PFSK-1 (cell line): ENCODE measurements at regions not wholly inside any gene's neighbourhood (a gene's known extent, or its start where the extent isn't known, plus 50 kb on each side); places are given as distances from the start of the nearest gene placed in this dataset.

Experiments
- FOXP2 ChIP-seq: optimal IDR thresholded peaks from 2 replicates; pipeline ENCODE3; 2011; ENCODE audit warnings: borderline replicate concordance, control low read depth, inconsistent platforms; ENCODE audit not compliant: insufficient read depth; ENCODE audit errors: extremely low read length, extremely low read depth
- POLR2AphosphoS5 ChIP-seq: IDR thresholded peaks from 2 replicates; pipeline ENCODE4 v1.6.1; 2012; ENCODE audit warnings: low read depth, mild to moderate bottlenecking, control low read depth, low read length, moderate library complexity
- REST ChIP-seq, 2 experiments: IDR thresholded peaks; 2 replicates each; pipeline versions ENCODE4 v1.6.1 to v1.8.0; 2011 to 2012; ENCODE audit warnings: low read depth in 2 of 2, low read length in 2 of 2, control low read depth in 1 of 2, inconsistent platforms in 1 of 2, mild to moderate bottlenecking in 1 of 2, moderate library complexity in 1 of 2; ENCODE audit not compliant: insufficient read depth in 1 of 2
- SIN3A ChIP-seq: IDR thresholded peaks from 2 replicates; pipeline ENCODE4 v1.6.1; 2012; ENCODE audit warnings: mild to moderate bottlenecking, low read length, moderate library complexity, borderline replicate concordance; ENCODE audit not compliant: insufficient read depth
- TAF1 ChIP-seq: IDR thresholded peaks from 2 replicates; pipeline ENCODE4 v1.6.1; 2012; ENCODE audit warnings: low read length, control low read depth, borderline replicate concordance; ENCODE audit not compliant: insufficient read depth

DNA sequence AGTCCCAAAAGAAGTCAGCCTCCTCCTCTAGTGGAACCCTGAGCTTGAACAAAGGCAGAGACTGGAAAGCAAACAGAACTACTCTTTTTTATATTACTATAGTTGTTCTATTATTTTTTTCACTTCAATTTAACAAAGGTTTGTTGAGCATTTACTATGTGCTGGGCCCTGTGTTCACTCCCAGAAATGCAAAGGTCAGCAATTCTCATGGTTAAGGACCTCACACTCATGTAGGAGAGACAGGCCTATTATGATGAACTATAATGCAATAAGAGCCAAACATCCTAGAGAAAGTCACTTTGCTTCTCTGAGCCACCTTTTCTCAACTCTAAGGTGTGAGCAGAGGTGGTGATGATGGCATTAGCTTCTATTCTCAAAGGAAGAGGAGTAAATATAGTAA lies 82.1 kb upstream of the ARHGEF3 start:
- TF ChIP-seq SIN3A (no peak), REST (IDR thresholded peaks at IDR 0.05; ENCODE audit: insufficient read depth in 1 of 2, low read depth in 2 of 2, low read length in 2 of 2) (no peak), FOXP2 (no peak), POLR2AphosphoS5 (no peak)

DNA sequence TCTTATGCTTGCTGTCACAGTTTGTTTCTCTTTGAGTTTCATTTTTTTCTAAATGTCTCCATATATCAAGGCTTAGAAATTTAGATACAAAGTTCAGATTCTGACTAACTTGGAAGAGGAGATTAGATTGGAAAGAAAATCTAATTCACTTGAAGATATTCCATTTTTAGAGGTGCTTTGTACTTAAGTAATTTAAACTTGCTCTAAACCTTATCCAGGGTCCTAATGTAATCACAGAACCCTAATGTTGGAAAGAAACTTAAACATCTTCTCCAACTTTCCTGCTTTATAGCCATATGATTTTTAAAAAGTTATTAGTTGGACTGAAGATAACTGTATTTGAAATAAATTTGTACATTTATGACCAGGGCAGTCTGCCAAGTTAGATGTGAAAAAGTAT lies 81.1 kb upstream of the ARHGEF3 start:
- TF ChIP-seq REST (IDR thresholded peaks at IDR 0.05; ENCODE audit: insufficient read depth in 1 of 2, low read depth in 2 of 2, low read length in 2 of 2) (no peak), POLR2AphosphoS5 (no peak), SIN3A (no peak), FOXP2 (no peak), TAF1 (no peak)

- TF ChIP-seq FOXP2 (no peak), TAF1 (no peak), POLR2AphosphoS5 (no peak), SIN3A (no peak), REST (IDR thresholded peaks at IDR 0.05; ENCODE audit: insufficient read depth in 1 of 2, low read depth in 2 of 2, low read length in 2 of 2) (no peak)
Observed at GRCh38 chr3:56881841-56882240, 80.1 kb upstream of the ARHGEF3 start.

DNA sequence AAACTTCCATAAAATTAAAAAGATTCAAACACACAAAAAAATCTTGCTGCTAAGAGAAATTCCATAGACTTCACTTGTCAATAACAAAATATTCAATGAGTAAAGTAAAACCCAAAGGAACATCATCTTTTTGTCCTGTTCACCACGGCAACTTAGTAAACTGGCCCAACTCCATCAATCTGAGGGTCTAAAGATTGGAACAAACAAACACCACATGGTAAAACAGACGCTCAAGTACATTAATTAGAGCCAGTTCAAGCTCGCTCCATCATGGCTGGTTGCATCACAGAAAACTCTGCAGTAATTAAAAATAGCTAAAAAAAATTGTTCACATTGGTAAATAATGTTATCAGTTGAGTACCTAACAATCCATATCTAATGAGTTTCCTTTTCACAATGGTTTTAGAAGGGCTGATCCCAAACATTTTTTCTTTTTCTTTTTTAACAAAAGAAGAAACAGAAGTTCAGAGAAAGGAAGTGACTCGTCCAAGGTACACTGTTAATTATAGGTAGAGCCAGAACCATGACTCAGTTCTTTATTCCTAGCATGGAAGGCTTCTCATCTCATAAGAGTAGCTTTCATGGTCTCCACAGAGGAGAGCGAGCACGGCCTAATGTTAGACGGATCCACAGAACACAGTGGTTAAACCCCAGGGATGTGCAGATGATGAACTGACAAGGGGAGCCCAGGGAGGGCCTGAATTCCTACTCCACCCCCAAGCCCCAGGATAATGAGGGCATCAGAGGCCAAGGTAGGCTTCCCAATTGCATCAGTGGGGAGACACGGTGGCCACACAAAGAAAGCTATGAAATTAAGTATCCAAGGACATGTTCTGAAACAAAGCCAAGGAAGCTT lies 79.2 kb upstream of the ARHGEF3 start:
- TF ChIP-seq SIN3A (no peak), TAF1 (no peak), FOXP2 (no peak), POLR2AphosphoS5 (no peak), REST (IDR thresholded peaks at IDR 0.05; ENCODE audit: insufficient read depth in 1 of 2, low read depth in 2 of 2, low read length in 2 of 2) (no peak)

DNA sequence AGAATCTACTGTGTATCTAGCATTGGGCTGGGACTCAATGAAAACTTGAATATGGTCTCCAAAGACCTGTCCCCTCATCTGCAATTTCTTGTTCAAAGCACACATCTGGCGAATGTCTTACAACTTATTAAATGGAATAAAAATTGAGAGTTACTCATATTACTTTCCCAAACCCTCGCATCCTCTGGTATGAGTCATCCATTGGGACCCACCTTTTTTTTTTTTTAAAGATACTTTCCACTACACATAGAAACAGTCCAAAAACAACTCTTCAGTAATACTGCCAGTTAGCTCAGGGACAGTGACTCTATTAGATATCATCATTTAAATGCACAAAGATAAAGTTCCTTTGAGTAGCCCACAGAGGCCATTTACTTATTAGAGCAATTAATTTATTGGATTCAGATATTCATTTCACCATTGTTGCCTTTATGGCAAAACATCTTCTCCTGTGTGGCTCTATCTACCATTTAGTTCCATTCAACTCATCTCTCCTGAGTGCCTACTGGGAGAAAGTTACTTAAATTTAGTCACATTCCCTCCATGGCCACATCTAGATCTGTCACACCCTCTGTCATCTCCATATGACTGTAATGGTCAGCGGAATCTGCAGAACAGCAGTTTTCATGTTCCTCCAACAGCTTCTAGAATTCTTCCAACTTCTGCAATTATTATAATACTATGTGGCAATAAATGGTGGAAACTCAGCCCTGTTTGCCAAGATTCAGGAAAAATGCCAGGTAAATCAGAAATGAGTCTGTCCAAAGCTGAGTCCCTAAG lies 77.9 kb upstream of the ARHGEF3 start:
- no peak for TF ChIP-seq SIN3A
